ENCODE measurements at regions not wholly inside any gene's neighbourhood (a gene's known extent, or its start where the extent isn't known, plus 50 kb on each side); places are given as distances from the start of the nearest gene placed in this dataset.

GRCh38 chr16:48824271-48824670, 214.3 kb upstream of the N4BP1 start:
- TF ChIP-seq CTCF (IDR thresholded peaks at IDR 0.05): no peak
- Histone ChIP-seq H3K4me1 (no peaks in the 10 kb centered on the region), H3K27me3 (ENCODE audit: low read depth) (no peaks in the 10 kb centered on the region), H3K9me3 (no peaks in the 10 kb centered on the region), H3K4me3 (no peak overlapping the region), H3K27ac (no peak overlapping the region), H3K36me3 (no peaks in the 10 kb centered on the region)
- DNase-seq (no peak), ATAC-seq (no peak)
- intact Hi-C loops (cut with DNase I): no loop called here

- no peak overlapping the region for H3K4me3 ChIP-seq
- no peak for TF ChIP-seq CTCF (IDR thresholded peaks at IDR 0.05)
- H3K27me3 ChIP-seq (ENCODE audit: low read depth): no peaks in the 10 kb centered on the region
- intact Hi-C loops (cut with DNase I): no loop called here
- H3K36me3 ChIP-seq: no peaks in the 10 kb centered on the region
- H3K4me1 ChIP-seq: no peaks in the 10 kb centered on the region
- DNase-seq: no peak
- ATAC-seq: no peak
- H3K27ac ChIP-seq: no peak overlapping the region
- H3K9me3 ChIP-seq: no peaks in the 10 kb centered on the region
Measured at GRCh38 chr16:48822431-48822830, 212.5 kb upstream of the N4BP1 start.

GRCh38 chr16:48820379-48820778, 210.4 kb upstream of the N4BP1 start:
- Histone ChIP-seq H3K4me3 (no peak overlapping the region), H3K9me3 (no peaks in the 10 kb centered on the region), H3K27me3 (ENCODE audit: low read depth) (no peaks in the 10 kb centered on the region), H3K4me1 (no peaks in the 10 kb centered on the region), H3K36me3 (no peaks in the 10 kb centered on the region), H3K27ac (no peak overlapping the region)
- ATAC-seq (no peak), DNase-seq (no peak)
- intact Hi-C loops (cut with DNase I): no loop called here
- TF ChIP-seq CTCF (IDR thresholded peaks at IDR 0.05): no peak

GRCh38 chr16:48818257-48818656, 208.3 kb upstream of the N4BP1 start:
- no peaks in the 10 kb centered on the region for H3K36me3 ChIP-seq
- ATAC-seq: no peak
- DNase-seq: no peak
- no peaks in the 10 kb centered on the region for H3K9me3 ChIP-seq
- no peaks in the 10 kb centered on the region for H3K4me1 ChIP-seq
- no peak overlapping the region for H3K4me3 ChIP-seq
- no peaks in the 10 kb centered on the region for H3K27me3 ChIP-seq (ENCODE audit: low read depth)
- intact Hi-C loops (cut with DNase I): no loop called here
- TF ChIP-seq CTCF (IDR thresholded peaks at IDR 0.05): no peak
- H3K27ac ChIP-seq: no peak overlapping the region

- H3K4me1 ChIP-seq: no peaks in the 10 kb centered on the region
- no peak overlapping the region for H3K4me3 ChIP-seq
- DNase-seq: no peak
- H3K9me3 ChIP-seq: no peaks in the 10 kb centered on the region
- TF ChIP-seq CTCF (IDR thresholded peaks at IDR 0.05): no peak
- no peaks in the 10 kb centered on the region for H3K36me3 ChIP-seq
- ATAC-seq: no peak
- H3K27ac ChIP-seq: no peak overlapping the region
- intact Hi-C loops (cut with DNase I): no loop called here
- peaks cover 8% of the 10 kb centered on the region for H3K27me3 ChIP-seq (ENCODE audit: low read depth)
Measured at GRCh38 chr16:48817032-48817431, 207.1 kb upstream of the N4BP1 start.

GRCh38 chr16:48816393-48816792, 206.4 kb upstream of the N4BP1 start:
- H3K27ac ChIP-seq: no peak overlapping the region
- no peak for TF ChIP-seq CTCF (IDR thresholded peaks at IDR 0.05)
- intact Hi-C loops (cut with DNase I): no loop called here
- no peak overlapping the region for H3K4me3 ChIP-seq
- no peak for DNase-seq
- ATAC-seq: no peak
- no peaks in the 10 kb centered on the region for H3K36me3 ChIP-seq
- H3K4me1 ChIP-seq: no peaks in the 10 kb centered on the region
- H3K27me3 ChIP-seq (ENCODE audit: low read depth): peaks cover 13% of the 10 kb centered on the region
- H3K9me3 ChIP-seq: no peaks in the 10 kb centered on the region
